ENCODE measurements at regions not wholly inside any gene's neighbourhood (a gene's known extent, or its start where the extent isn't known, plus 50 kb on each side); places are given as distances from the start of the nearest gene placed in this dataset.

DNA sequence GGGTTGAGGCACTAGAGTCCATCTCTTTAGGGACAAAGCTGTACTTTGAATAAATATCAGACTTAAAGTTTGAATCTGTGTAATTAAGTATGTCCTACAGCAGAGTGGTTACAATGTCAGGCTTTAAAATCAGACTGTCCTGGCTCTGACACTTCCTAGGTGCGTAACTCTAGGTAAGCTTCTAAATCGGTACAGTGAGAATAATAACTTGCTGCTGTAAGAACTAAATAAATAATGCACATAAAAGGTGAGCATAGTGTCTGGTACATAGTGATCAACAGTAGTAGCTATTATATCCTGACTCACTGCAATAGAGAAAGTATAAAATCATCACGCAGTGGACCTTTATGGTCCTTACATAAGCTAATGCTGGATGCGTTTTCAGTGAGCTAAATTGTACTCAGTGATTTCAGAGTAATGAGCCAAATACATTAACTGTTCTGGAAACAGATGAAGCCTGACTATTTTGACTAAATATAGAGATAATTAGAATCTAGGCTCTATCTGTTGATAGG is 72.2 kb upstream of the PDK4 start:
- no peak for DNase-seq (ENCODE audit: low read depth)

- no peak for DNase-seq (ENCODE audit: low read depth)
Measured at GRCh38 chr7:95662987-95663386, 66.7 kb upstream of the PDK4 start.

DNA sequence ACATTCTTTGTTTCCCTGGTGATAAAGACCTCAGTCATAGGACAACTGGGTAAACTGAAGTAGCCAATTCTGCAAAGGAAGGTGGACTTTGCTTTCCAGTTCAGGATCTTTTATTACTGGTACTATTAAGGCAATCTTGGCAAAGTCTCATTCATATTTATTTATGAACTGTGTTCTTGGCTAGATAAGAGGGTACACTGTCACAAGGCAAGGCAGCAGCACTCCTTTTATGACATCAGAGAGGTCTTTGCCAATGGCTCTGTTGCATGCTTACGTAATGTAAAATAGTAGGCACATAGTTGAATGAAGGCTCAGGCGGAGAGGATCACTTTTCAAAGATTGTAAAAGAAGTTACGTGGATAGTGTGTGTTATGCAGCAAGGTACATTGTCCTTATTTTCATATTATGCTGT is 63.7 kb upstream of the PDK4 start:
- peak; percentile 4 for DNase-seq (ENCODE audit: low read depth)

DNA sequence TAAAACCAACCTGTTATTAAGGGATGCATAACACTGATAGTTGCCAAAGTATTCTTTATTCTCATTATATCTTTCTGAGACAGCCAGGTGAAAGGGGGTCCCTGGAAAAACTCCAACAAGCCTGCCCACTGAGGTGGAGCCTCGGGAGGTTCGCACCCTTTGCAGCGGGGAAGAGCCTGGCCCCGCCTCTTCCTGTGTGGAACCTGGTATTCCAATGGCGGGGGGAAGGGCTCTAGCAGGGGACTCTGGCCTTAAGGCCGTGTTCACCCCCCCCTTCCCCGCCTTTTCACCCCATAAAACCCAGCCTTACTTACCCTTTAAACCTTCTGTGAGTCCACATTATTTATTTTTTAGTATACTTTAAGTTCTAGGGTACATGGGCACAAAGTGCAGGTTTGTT is 62.4 kb upstream of the PDK4 start:
- no peak for DNase-seq (ENCODE audit: low read depth)

DNA sequence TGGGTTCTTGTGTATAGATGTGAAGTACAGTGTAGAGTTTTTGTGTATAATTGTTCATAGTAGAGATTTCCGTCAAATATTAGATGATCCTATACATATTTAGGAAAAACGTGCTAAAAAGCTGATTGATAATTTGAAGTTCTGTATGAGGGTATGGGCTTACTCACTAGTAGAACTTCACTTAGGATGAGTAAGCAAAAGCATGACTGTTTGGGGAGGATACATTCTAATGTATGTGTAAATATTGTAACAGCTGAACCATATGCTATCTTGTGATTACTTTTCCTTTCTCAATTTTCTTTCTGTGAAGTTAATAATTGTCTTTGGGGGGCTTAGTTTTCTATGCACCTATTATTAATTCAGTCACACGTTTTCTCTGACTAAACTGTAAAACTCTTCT is 53.2 kb upstream of the PDK4 start:
- DNase-seq (ENCODE audit: low read depth) = no peak

GRCh38 chr7:95646350-95646749 is 50.0 kb upstream of the PDK4 start:
- DNase-seq (ENCODE audit: low read depth) = no peak
